ENCODE measurements at regions not wholly inside any gene's neighbourhood (a gene's known extent, or its start where the extent isn't known, plus 50 kb on each side); places are given as distances from the start of the nearest gene placed in this dataset.

DNA sequence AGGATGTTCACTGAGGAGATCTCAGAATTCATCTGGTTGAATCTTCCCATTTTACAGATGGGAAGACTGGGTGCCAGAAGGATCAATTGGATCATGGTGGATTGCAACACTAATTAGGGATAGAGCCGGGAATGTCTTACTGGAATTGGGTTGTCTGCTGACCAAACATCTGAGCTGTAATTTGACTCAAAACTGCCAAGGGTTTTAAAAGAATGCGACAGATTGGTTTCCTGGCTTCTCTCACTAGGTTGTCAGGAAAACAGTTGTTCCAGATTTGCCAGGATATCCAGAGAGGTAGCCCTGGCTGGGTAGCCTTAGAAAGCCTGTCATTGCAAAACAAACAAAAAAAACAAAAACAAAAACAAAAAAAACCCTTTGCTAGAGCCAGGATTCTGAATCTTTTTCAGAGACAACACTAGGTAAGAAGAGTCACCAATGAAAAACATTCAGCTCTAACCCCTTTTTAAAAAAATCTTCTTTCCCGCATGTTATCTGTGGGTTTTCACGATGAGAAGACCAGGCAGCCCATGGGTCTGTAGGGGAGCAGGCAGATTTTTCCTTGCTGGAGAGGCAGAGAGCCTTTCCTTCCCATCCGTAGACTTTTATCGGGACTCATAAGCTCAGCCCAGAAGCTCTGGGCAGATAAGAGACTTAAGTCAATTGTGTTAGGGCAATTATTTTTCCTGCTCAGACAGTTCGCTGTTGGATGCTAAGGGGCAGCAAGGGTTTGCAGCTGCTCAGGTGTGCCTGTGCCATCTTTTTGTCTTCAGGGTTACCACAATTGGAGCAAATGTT is 418.9 kb downstream of the PRDM2 start:
- no peak overlapping the region for H3K4me2 ChIP-seq (replicated peaks; ENCODE audit: low read depth, low read length, poor library complexity, severe bottlenecking)
- no peaks in the 10 kb centered on the region for H3K36me3 ChIP-seq (replicated peaks in 1 of 2; ENCODE audit: control extremely low read depth in 1 of 2, control insufficient read depth in 1 of 2, extremely low read depth in 1 of 2, insufficient read depth in 2 of 2, low read length in 1 of 2)
- DNase-seq (no peak), ATAC-seq (ENCODE audit: low read depth) (no peak)
- no peak overlapping the region for H2AFZ ChIP-seq (ENCODE audit: insufficient read depth, low read depth, low read length, poor library complexity, severe bottlenecking)
- TF ChIP-seq, protein P1, sequence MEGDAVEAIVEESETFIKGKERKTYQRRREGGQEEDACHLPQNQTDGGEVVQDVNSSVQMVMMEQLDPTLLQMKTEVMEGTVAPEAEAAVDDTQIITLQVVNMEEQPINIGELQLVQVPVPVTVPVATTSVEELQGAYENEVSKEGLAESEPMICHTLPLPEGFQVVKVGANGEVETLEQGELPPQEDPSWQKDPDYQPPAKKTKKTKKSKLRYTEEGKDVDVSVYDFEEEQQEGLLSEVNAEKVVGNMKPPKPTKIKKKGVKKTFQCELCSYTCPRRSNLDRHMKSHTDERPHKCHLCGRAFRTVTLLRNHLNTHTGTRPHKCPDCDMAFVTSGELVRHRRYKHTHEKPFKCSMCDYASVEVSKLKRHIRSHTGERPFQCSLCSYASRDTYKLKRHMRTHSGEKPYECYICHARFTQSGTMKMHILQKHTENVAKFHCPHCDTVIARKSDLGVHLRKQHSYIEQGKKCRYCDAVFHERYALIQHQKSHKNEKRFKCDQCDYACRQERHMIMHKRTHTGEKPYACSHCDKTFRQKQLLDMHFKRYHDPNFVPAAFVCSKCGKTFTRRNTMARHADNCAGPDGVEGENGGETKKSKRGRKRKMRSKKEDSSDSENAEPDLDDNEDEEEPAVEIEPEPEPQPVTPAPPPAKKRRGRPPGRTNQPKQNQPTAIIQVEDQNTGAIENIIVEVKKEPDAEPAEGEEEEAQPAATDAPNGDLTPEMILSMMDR (IDR thresholded peaks at IDR 0.05) = no peak
- TF ChIP-seq EZH2 (IDR thresholded peaks at IDR 0.05; ENCODE audit: borderline replicate concordance, insufficient read depth, low read depth, low read length, poor library complexity, severe bottlenecking) = no peak
- POLR2A ChIA-PET = no interaction called here
- no peaks in the 10 kb centered on the region for H3K4me1 Mint-ChIP-seq
- H3K79me2 ChIP-seq (ENCODE audit: control insufficient read depth, insufficient read depth, low read length) = no peaks in the 10 kb centered on the region
- no peak overlapping the region for H3K4me3 ChIP-seq (ENCODE audit: control extremely low read depth in 1 of 5, extremely low read depth in 1 of 5, insufficient read depth in 1 of 5, low read depth in 2 of 5, low read length in 4 of 5)
- H3K4me3 Mint-ChIP-seq = no peak overlapping the region
- no peak overlapping the region for H3K27ac ChIP-seq (ENCODE audit: low read length in 2 of 2)
- H3K4me1 ChIP-seq (ENCODE audit: control insufficient read depth in 2 of 2, insufficient read depth in 2 of 2, low read length in 2 of 2) = no peaks in the 10 kb centered on the region
- CTCF ChIA-PET = no interaction called here
- peaks cover 46% of the 10 kb centered on the region for H3K27me3 Mint-ChIP-seq
- peaks cover 6% of the 10 kb centered on the region for H3K9me3 Mint-ChIP-seq (ENCODE audit: insufficient read depth)
- H3K27ac Mint-ChIP-seq = no peak overlapping the region
- H3K27me3 ChIP-seq (replicated peaks in 1 of 4; ENCODE audit: control extremely low read depth in 1 of 4, control insufficient read depth in 3 of 4, insufficient read depth in 4 of 4, low read length in 3 of 4) = peaks cover 0 to 2% (median 0%) of the 10 kb centered on the region in 4 experiments
- H3K9me3 ChIP-seq (ENCODE audit: control extremely low read depth in 1 of 3, control insufficient read depth in 2 of 3, insufficient read depth in 1 of 3, low read length in 2 of 3) = peaks cover 0 to 11% (median 0%) of the 10 kb centered on the region in 3 donors
- H4K20me1 ChIP-seq (ENCODE audit: control insufficient read depth, insufficient read depth, low read length, poor library complexity, severe bottlenecking) = no peaks in the 10 kb centered on the region
- WGBS (ENCODE audit: insufficient coverage) = 45% methylated on average over 3 of the region's 7 CpGs
- intact Hi-C loops (cut with micrococcal nuclease) = no loop called here
- H3K9ac ChIP-seq (ENCODE audit: low read length) = no peak overlapping the region

DNA sequence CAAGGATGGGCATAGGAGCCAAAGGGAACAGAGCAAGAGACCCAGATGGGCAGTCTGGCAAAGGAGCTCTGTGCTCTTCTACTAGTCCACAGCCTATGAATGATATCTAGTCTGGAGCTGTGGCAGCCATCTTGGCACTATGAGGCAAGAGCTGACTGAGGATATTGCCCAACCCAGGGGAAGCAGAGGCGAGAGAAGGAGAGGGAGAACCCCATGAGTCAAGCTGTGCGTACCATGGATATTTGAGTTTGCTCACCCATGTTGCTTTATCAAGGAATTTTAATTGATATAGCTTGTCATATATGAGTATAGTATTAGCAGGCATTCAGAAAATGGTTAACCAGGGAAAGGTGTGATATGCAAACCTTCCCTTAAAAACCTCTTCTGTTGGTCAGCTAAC is 420.9 kb downstream of the PRDM2 start:
- no peak for ATAC-seq (ENCODE audit: low read depth)
- Histone ChIP-seq H3K4me2 (replicated peaks; ENCODE audit: low read depth, low read length, poor library complexity, severe bottlenecking) (no peak overlapping the region), H3K27me3 (replicated peaks in 1 of 4; ENCODE audit: control extremely low read depth in 1 of 4, control insufficient read depth in 3 of 4, insufficient read depth in 4 of 4, low read length in 3 of 4) (peaks cover 0 to 2% (median 0%) of the 10 kb centered on the region in 4 experiments), H3K9me3 (ENCODE audit: control extremely low read depth in 1 of 3, control insufficient read depth in 2 of 3, insufficient read depth in 1 of 3, low read length in 2 of 3) (peaks cover 0 to 11% (median 0%) of the 10 kb centered on the region in 3 donors), H3K79me2 (ENCODE audit: control insufficient read depth, insufficient read depth, low read length) (no peaks in the 10 kb centered on the region), H4K20me1 (ENCODE audit: control insufficient read depth, insufficient read depth, low read length, poor library complexity, severe bottlenecking) (no peaks in the 10 kb centered on the region), H3K4me3 (ENCODE audit: control extremely low read depth in 1 of 5, extremely low read depth in 1 of 5, insufficient read depth in 1 of 5, low read depth in 2 of 5, low read length in 4 of 5) (no peak overlapping the region), H3K27ac (ENCODE audit: low read length in 2 of 2) (no peak overlapping the region), H2AFZ (ENCODE audit: insufficient read depth, low read depth, low read length, poor library complexity, severe bottlenecking) (no peak overlapping the region), H3K9ac (ENCODE audit: low read length) (no peak overlapping the region), H3K4me1 (ENCODE audit: control insufficient read depth in 2 of 2, insufficient read depth in 2 of 2, low read length in 2 of 2) (no peaks in the 10 kb centered on the region), H3K36me3 (replicated peaks in 1 of 2; ENCODE audit: control extremely low read depth in 1 of 2, control insufficient read depth in 1 of 2, extremely low read depth in 1 of 2, insufficient read depth in 2 of 2, low read length in 1 of 2) (no peaks in the 10 kb centered on the region)
- no peak for DNase-seq
- Mint-ChIP-seq H3K27me3 (peaks cover 42% of the 10 kb centered on the region), H3K27ac (no peak overlapping the region), H3K4me3 (no peak overlapping the region), H3K4me1 (no peaks in the 10 kb centered on the region), H3K9me3 (ENCODE audit: insufficient read depth) (peaks cover 6% of the 10 kb centered on the region)
- POLR2A ChIA-PET = no interaction called here
- CTCF ChIA-PET = no interaction called here
- TF ChIP-seq, protein P1 (IDR thresholded peaks at IDR 0.05) = no peak
- no peak for TF ChIP-seq EZH2 (IDR thresholded peaks at IDR 0.05; ENCODE audit: borderline replicate concordance, insufficient read depth, low read depth, low read length, poor library complexity, severe bottlenecking)
- 100% methylated on average over 1 of the region's 2 CpGs for whole genome bisulfite sequencing (ENCODE audit: insufficient coverage)
- intact Hi-C loops (cut with micrococcal nuclease) = no loop called here

Measured in B cell (primary cell).